Mesothelial cell of epicardium (in vitro differentiated cells): ENCODE measurements at regions not wholly inside any gene's neighbourhood (a gene's known extent, or its start where the extent isn't known, plus 50 kb on each side); places are given as distances from the start of the nearest gene placed in this dataset.

Experiments used
- DNase-seq, 2 experiments: peaks; one replicate each; pipeline ENCODE4 v3.0.0; 2021; ENCODE audit warnings: low spot score in 2 of 2; ENCODE audit not compliant: unreplicated experiment in 2 of 2
- H3K27ac Mint-ChIP-seq: 2 replicates; pipeline ENCODE4 v1.8.0; 2021; ENCODE audit warnings: mixed read lengths
- H3K27me3 Mint-ChIP-seq: 2 replicates; pipeline ENCODE4 v1.8.0; 2021; ENCODE audit warnings: low read depth, mixed read lengths
- H3K36me3 Mint-ChIP-seq: 2 replicates; pipeline ENCODE4 v1.8.0; 2021; ENCODE audit warnings: mixed read lengths
- H3K4me1 Mint-ChIP-seq: 2 replicates; pipeline ENCODE4 v1.8.0; 2021; ENCODE audit warnings: mixed read lengths
- H3K4me3 Mint-ChIP-seq: 2 replicates; pipeline ENCODE4 v1.8.0; 2021; ENCODE audit warnings: mild to moderate bottlenecking, moderate library complexity, mixed read lengths
- H3K9me3 Mint-ChIP-seq: 2 replicates; pipeline ENCODE4 v1.8.0; 2021; ENCODE audit warnings: mixed read lengths
- CTCF ChIP-seq: fragments of 200-600 bp; sonication (generic); IDR thresholded peaks from one replicate; pipeline ENCODE4 v1.5.0; 2021; ENCODE audit warnings: antibody characterized with exemption; ENCODE audit not compliant: unreplicated experiment

DNA sequence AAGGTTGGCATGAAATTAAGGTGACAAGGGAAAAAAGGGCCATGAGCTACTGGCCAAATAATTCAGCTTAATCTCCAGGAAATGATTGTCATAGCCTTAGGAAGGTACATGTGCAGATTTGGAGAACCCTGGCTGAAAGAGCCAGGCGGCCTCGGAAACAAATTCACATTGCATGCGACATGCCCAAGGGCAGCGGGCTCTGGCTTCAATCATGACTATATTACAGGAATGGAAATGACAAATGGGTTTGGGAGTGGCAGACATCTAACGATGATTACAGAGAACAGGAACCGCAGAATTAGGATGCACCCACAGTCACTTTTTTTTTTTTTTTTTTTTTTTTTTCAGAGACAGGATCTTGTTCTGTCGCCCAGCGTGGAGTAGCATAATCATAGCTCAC lies 112.4 kb upstream of the SALL4 start:
- no peak for TF ChIP-seq CTCF
- Mint-ChIP-seq H3K27me3 (no peaks in the 10 kb centered on the region), H3K4me3 (no peak overlapping the region), H3K36me3 (no peaks in the 10 kb centered on the region), H3K9me3 (no peaks in the 10 kb centered on the region), H3K27ac (no peak overlapping the region), H3K4me1 (peaks cover 47% of the 10 kb centered on the region)
- no peak for DNase-seq

- peak overlapping the region; percentile 22 for H3K4me3 Mint-ChIP-seq
These were observed 108.2 kb upstream of the SALL4 start for GRCh38 chr20:51910321-51911050.

GRCh38 chr20:51906679-51907078 lies 104.4 kb upstream of the SALL4 start:
- Mint-ChIP-seq H3K9me3 (no peaks in the 10 kb centered on the region), H3K4me3 (no peak overlapping the region), H3K4me1 (peaks cover 28% of the 10 kb centered on the region), H3K36me3 (no peaks in the 10 kb centered on the region), H3K27ac (peak overlapping the region; percentile 57), H3K27me3 (no peaks in the 10 kb centered on the region)
- DNase-seq = no peak
- no peak for TF ChIP-seq CTCF

More at GRCh38 chr20:51910321-51911050, 108.2 kb upstream of the SALL4 start:
- H3K27ac Mint-ChIP-seq = peak overlapping the region; percentile 76
- no peaks in the 10 kb centered on the region for H3K9me3 Mint-ChIP-seq
- no peaks in the 10 kb centered on the region for H3K27me3 Mint-ChIP-seq
- TF ChIP-seq CTCF = no peak
- H3K4me1 Mint-ChIP-seq = peaks cover 40% of the 10 kb centered on the region
- peak in 1 of 2 experiments; percentile 42 for DNase-seq
- no peaks in the 10 kb centered on the region for H3K36me3 Mint-ChIP-seq

DNA sequence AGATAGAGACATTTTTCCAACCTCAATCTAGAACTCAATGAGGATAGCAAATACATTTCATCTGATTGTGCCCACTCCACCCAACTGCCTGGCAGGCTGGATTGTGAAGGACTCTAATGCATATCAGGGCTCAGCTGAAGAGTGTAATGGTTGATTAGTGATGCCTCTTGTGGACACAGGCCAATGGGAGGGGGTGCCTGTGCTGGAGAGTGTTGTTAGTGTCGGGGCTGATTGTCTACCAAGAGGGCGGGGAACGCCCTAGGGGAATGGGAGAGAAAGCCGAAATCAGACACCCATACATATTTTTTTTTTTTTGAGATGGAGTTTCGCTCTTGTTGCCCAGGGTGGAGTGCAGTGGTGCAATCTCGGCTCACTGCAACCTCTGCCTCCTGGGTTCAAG lies 103.7 kb upstream of the SALL4 start:
- no peak for TF ChIP-seq CTCF
- no peaks in the 10 kb centered on the region for H3K9me3 Mint-ChIP-seq
- H3K4me1 Mint-ChIP-seq = peaks cover 22% of the 10 kb centered on the region
- no peaks in the 10 kb centered on the region for H3K36me3 Mint-ChIP-seq
- no peaks in the 10 kb centered on the region for H3K27me3 Mint-ChIP-seq
- H3K4me3 Mint-ChIP-seq = no peak overlapping the region
- H3K27ac Mint-ChIP-seq = no peak overlapping the region
- DNase-seq = no peak

GRCh38 chr20:51902933-51903332 lies 100.6 kb upstream of the SALL4 start:
- Mint-ChIP-seq H3K4me3 (no peak overlapping the region), H3K27me3 (no peaks in the 10 kb centered on the region), H3K36me3 (no peaks in the 10 kb centered on the region), H3K9me3 (no peaks in the 10 kb centered on the region), H3K4me1 (peaks cover 6% of the 10 kb centered on the region), H3K27ac (no peak overlapping the region)
- no peak for TF ChIP-seq CTCF
- DNase-seq = no peak
